T-cell (primary cell): ENCODE measurements at regions not wholly inside any gene's neighbourhood (a gene's known extent, or its start where the extent isn't known, plus 50 kb on each side); places are given as distances from the start of the nearest gene placed in this dataset.

ENCODE experiments used
- ATAC-seq, 4 experiments: fragments of 200-7000 bp in 3 of 4; fragments of 150-1000 bp in 1 of 4; cut with Tn5 transposase; replicated peaks in 1 of 4; 1 replicate in 3 of 4; 2 replicates in 1 of 4; pipeline ENCODE4 v1.10.0; 2021; ENCODE audit warnings: moderate library complexity in 3 of 4, mild to moderate bottlenecking in 2 of 4, moderate number of reproducible peaks in 1 of 4
- CTCF ChIA-PET, 2 donors: fragments of 300-600 bp; sonication (Branson Sonifier 250); formaldehyde crosslinking; loops; one replicate each; lab custom pipeline; 2022; ENCODE audit warnings: antibody characterized with exemption in 2 of 2; lab: Charles Lee
- POLR2A ChIA-PET, 2 donors: fragments of 300-600 bp; sonication (Branson Sonifier 250); formaldehyde crosslinking; loops; one replicate each; lab custom pipeline; 2022; ENCODE audit warnings: antibody characterized with exemption in 2 of 2; lab: Charles Lee
- DNase-seq, 35 experiments: peaks; one replicate each; pipeline versions ENCODE4 v3.0.0 to v3.0.0-alpha.2; 2013 to 2023
- H3K27ac ChIP-seq: one replicate; pipeline ENCODE4 v1.5.1; 2013; ENCODE audit warnings: low read length
- H3K27me3 ChIP-seq, 2 experiments: replicated peaks in 1 of 2; 1 replicate in 1 of 2; 2 replicates in 1 of 2; pipeline versions ENCODE4 v1.6.1 to v1.7.0; 2013; ENCODE audit warnings: low read length in 1 of 2, mixed read lengths in 1 of 2; ENCODE audit not compliant: control insufficient read depth in 2 of 2, insufficient read depth in 2 of 2; ENCODE audit errors: extremely low read depth in 1 of 2
- H3K36me3 ChIP-seq, 2 donors: 1 replicate in 1 of 2; 2 replicates in 1 of 2; pipeline versions ENCODE4 v1.6.1 to v1.7.0; 2013; ENCODE audit warnings: low read length in 1 of 2; ENCODE audit not compliant: control insufficient read depth in 2 of 2, insufficient read depth in 1 of 2; ENCODE audit errors: extremely low read depth in 1 of 2
- H3K4me1 ChIP-seq, 2 experiments: 1 replicate in 1 of 2; 2 replicates in 1 of 2; pipeline versions ENCODE4 v1.6.1 to v1.7.0; 2013; ENCODE audit warnings: low read length in 2 of 2, mixed read lengths in 1 of 2; ENCODE audit not compliant: insufficient read depth in 2 of 2, control insufficient read depth in 1 of 2; ENCODE audit errors: extremely low read depth in 1 of 2
- H3K4me3 ChIP-seq, 2 donors: 1 replicate in 1 of 2; 2 replicates in 1 of 2; pipeline versions ENCODE4 v1.5.1 to v1.7.0; 2013; ENCODE audit warnings: mild to moderate bottlenecking in 2 of 2, low read length in 1 of 2, moderate library complexity in 1 of 2; ENCODE audit not compliant: control insufficient read depth in 1 of 2; ENCODE audit errors: extremely low read depth in 1 of 2
- H3K9me3 ChIP-seq: 2 replicates; pipeline ENCODE4 v1.7.0; 2013
- H3K27ac Mint-ChIP-seq, 2 donors: one replicate each; pipeline ENCODE4 v1.8.0; 2020 to 2021; ENCODE audit warnings: mild to moderate bottlenecking in 2 of 2, mixed read lengths in 2 of 2
- H3K27me3 Mint-ChIP-seq, 2 donors: one replicate each; pipeline ENCODE4 v1.8.0; 2021 to 2022; ENCODE audit warnings: mixed read lengths in 2 of 2
- H3K36me3 Mint-ChIP-seq: one replicate; pipeline ENCODE4 v1.8.0; 2021; ENCODE audit warnings: mixed read lengths
- H3K4me1 Mint-ChIP-seq, 3 donors: one replicate each; pipeline ENCODE4 v1.8.0; 2020 to 2022; ENCODE audit warnings: mixed read lengths in 3 of 3, mild to moderate bottlenecking in 1 of 3
- H3K4me3 Mint-ChIP-seq, 3 donors: one replicate each; pipeline ENCODE4 v1.8.0; 2020 to 2022; ENCODE audit warnings: mild to moderate bottlenecking in 3 of 3, mixed read lengths in 3 of 3, moderate library complexity in 3 of 3
- H3K9me3 Mint-ChIP-seq, 3 donors: one replicate each; pipeline ENCODE4 v1.8.0; 2020 to 2022; ENCODE audit warnings: mixed read lengths in 3 of 3
- WGBS: methylation state at CpG from one replicate; pipeline ENCODE4 v1.1.5; 2013; ENCODE audit warnings: missing lambda C conversion rate; ENCODE audit not compliant: insufficient coverage; 5-methylcytosine and 5-hydroxymethylcytosine counted together

- no peak overlapping the region for H3K4me3 ChIP-seq
- peaks cover 0 to 23% (median 10%) of the 10 kb centered on the region in 3 donors for H3K4me1 Mint-ChIP-seq
- ATAC-seq = no peak
Measured at GRCh38 chr2:12070153-12070552, 323.7 kb downstream of the LPIN1 start.

GRCh38 chr2:12070581-12070980 is 324.1 kb downstream of the LPIN1 start:
- 83% methylated on average over 2 of the region's 4 CpGs for WGBS
- Mint-ChIP-seq H3K27ac (no peak overlapping the region), H3K27me3 (no peaks in the 10 kb centered on the region), H3K4me1 (peaks cover 0 to 23% (median 10%) of the 10 kb centered on the region in 3 donors), H3K4me3 (no peak overlapping the region), H3K9me3 (no peaks in the 10 kb centered on the region), H3K36me3 (no peaks in the 10 kb centered on the region)
- Histone ChIP-seq H3K27me3 (peaks cover 0 to 7% of the 10 kb centered on the region in 2 experiments), H3K27ac (no peak overlapping the region), H3K4me3 (no peak overlapping the region), H3K4me1 (peaks cover 0 to 6% of the 10 kb centered on the region in 2 experiments), H3K36me3 (no peaks in the 10 kb centered on the region), H3K9me3 (no peaks in the 10 kb centered on the region)
- DNase-seq (no peak), ATAC-seq (no peak)
- ChIA-PET CTCF (interaction anchor here in 1 of 2 donors (0.6 kb wide), 1 partner anchor 163 kb away, joined by 3 read pairs; no protein-coding TSS in a partner anchor), POLR2A (no interaction called here)

More at GRCh38 chr2:12070153-12070552, 323.7 kb downstream of the LPIN1 start:
- H3K9me3 ChIP-seq = no peaks in the 10 kb centered on the region
- ChIA-PET CTCF (no interaction called here), POLR2A (no interaction called here)
- WGBS = 0% methylated on average over 1 of the region's 2 CpGs
- Mint-ChIP-seq H3K27ac (no peak overlapping the region), H3K4me3 (no peak overlapping the region), H3K27me3 (no peaks in the 10 kb centered on the region), H3K36me3 (no peaks in the 10 kb centered on the region), H3K9me3 (no peaks in the 10 kb centered on the region)
- no peak overlapping the region for H3K27ac ChIP-seq
- H3K36me3 ChIP-seq = no peaks in the 10 kb centered on the region
- H3K4me1 ChIP-seq = peaks cover 0 to 10% of the 10 kb centered on the region in 2 experiments
- no peak for DNase-seq
- H3K27me3 ChIP-seq = peaks cover 0 to 7% of the 10 kb centered on the region in 2 experiments

DNA sequence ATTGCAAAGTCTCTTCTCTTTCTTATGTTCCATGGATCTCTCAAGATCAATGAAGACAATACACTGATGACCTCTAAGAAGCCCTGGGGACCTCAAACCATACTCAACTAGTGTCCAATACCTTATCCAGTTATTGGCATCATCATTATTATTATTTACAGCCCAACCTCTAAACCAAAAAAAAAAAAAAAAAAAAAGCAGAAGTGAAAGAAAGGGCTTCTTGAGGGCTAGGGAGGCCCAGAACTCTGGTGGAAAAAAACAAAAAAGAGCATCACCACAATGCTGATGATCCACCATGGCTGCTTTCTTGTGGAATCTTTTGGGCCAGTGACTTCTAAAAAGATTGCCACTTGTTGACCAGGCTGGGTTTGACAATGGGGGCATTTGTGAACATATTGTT is 324.9 kb downstream of the LPIN1 start:
- POLR2A ChIA-PET = interaction anchor here in 1 of 2 donors (0.6 kb wide), 1 partner anchor 9 kb away, joined by 4 read pairs; no protein-coding TSS in a partner anchor
- no peak overlapping the region for H3K4me3 Mint-ChIP-seq
- H3K4me1 Mint-ChIP-seq = peaks cover 0 to 21% (median 10%) of the 10 kb centered on the region in 3 donors
- no peaks in the 10 kb centered on the region for H3K27me3 Mint-ChIP-seq
- no peaks in the 10 kb centered on the region for H3K9me3 Mint-ChIP-seq
- Histone ChIP-seq H3K4me1 (peaks cover 0 to 4% of the 10 kb centered on the region in 2 experiments), H3K36me3 (no peaks in the 10 kb centered on the region), H3K27ac (no peak overlapping the region), H3K9me3 (no peaks in the 10 kb centered on the region), H3K27me3 (peaks cover 0 to 7% of the 10 kb centered on the region in 2 experiments), H3K4me3 (no peak overlapping the region)
- ATAC-seq (no peak), DNase-seq (no peak)
- no peaks in the 10 kb centered on the region for H3K36me3 Mint-ChIP-seq
- CTCF ChIA-PET = no interaction called here
- no peak overlapping the region for H3K27ac Mint-ChIP-seq

DNA sequence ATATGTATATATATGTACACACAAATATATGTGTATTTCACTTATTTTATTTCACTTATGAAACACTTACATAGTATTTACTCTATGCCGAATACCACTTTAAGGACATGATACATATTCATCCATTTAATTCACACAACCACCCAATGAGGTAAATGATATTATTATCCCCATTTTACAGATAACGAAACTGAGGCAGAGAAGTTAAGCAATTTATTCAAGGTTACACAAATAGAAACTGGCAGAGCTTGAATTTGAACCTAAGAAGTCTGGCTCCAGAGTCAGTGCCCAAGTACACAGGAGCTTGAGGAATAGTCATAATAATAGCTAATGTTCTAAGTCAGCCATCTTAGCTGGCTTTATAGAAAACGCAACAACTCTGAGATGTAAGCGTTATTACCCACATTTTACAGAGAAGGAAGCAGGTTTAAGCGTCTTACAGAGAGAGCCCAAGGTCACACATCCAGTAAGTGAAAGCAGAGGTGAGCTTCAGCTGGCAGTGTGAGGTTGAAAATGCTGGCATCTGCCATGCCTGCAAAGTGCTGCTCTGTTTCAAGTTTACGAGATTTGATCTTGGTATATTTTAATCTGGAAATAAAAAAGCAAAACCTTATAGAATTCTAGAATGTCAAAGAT is 326.9 kb downstream of the LPIN1 start:
- no peak overlapping the region for H3K4me3 ChIP-seq
- peak overlapping the region in 1 of 2 donors; percentile 6 for H3K27ac Mint-ChIP-seq
- H3K36me3 Mint-ChIP-seq = no peaks in the 10 kb centered on the region
- peaks cover 0 to 17% (median 8%) of the 10 kb centered on the region in 3 donors for H3K4me1 Mint-ChIP-seq
- H3K4me1 ChIP-seq = no peaks in the 10 kb centered on the region
- no peaks in the 10 kb centered on the region for H3K27me3 Mint-ChIP-seq
- H3K36me3 ChIP-seq = no peaks in the 10 kb centered on the region
- H3K27me3 ChIP-seq = no peaks in the 10 kb centered on the region
- WGBS = no CpG with 5 or more reads among the region's 6 CpGs
- ChIA-PET CTCF (no interaction called here), POLR2A (interaction anchor here (0.5 to 0.9 kb wide), 3 partner anchors 8 to 743 kb away, joined by 3 to 4 read pairs (median 3); no protein-coding TSS in a partner anchor)
- no peak overlapping the region for H3K27ac ChIP-seq
- DNase-seq (no peak), ATAC-seq (no peak)
- no peak overlapping the region for H3K4me3 Mint-ChIP-seq
- no peaks in the 10 kb centered on the region for H3K9me3 Mint-ChIP-seq
- no peaks in the 10 kb centered on the region for H3K9me3 ChIP-seq

DNA sequence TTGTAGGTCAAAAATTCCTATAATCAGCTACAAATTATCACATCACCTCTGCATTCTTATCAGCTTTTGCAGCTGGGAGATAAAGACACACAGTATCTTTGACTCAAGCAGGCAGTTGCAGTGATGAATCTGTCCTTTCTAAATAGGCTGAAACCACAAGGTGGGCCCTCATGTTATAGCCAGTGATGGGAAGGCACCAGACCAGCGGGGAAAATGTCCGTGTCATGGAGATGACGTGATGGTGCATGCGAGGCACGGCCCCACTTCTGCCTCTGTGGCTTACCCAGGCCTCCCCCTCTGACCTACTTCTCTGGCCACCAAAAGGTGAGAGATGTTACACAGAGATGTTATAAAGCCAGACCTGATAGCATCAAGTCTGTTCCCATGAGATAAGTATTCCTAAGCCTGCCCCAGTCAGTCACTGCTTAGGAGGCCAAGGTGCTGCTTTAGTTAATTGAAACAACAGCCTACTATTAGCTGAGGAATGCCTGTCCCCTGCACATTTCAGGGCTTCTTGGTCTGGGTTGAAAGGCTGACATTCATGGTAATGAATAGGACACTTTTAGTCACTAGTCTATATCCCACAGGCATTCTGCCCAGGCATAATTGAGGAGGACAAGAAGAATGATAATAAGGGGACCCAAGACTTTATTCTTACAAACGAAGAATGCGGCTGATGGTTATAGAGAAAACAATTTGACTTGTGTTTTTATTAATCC is 327.9 kb downstream of the LPIN1 start:
- Histone ChIP-seq H3K27ac (no peak overlapping the region), H3K4me3 (no peak overlapping the region), H3K9me3 (no peaks in the 10 kb centered on the region), H3K4me1 (no peaks in the 10 kb centered on the region), H3K27me3 (no peaks in the 10 kb centered on the region), H3K36me3 (no peaks in the 10 kb centered on the region)
- CTCF ChIA-PET = no interaction called here
- Mint-ChIP-seq H3K27ac (no peak overlapping the region), H3K4me1 (peaks cover 0 to 17% (median 8%) of the 10 kb centered on the region in 3 donors), H3K4me3 (no peak overlapping the region), H3K9me3 (no peaks in the 10 kb centered on the region), H3K36me3 (no peaks in the 10 kb centered on the region), H3K27me3 (no peaks in the 10 kb centered on the region)
- WGBS = 71% methylated on average over 4 of the region's 7 CpGs
- peak in 16 of 35 experiments; percentile 2 to 44 (median 17) for DNase-seq
- peak in 1 of 4 experiments; percentile 23 for ATAC-seq
- POLR2A ChIA-PET = no interaction called here

GRCh38 chr2:12074845-12075217 is 328.4 kb downstream of the LPIN1 start:
- Mint-ChIP-seq H3K27ac (no peak overlapping the region), H3K4me1 (peaks cover 0 to 17% (median 8%) of the 10 kb centered on the region in 3 donors), H3K4me3 (no peak overlapping the region), H3K36me3 (no peaks in the 10 kb centered on the region), H3K9me3 (no peaks in the 10 kb centered on the region), H3K27me3 (no peaks in the 10 kb centered on the region)
- H3K4me3 ChIP-seq = no peak overlapping the region
- ChIA-PET CTCF (no interaction called here), POLR2A (no interaction called here)
- H3K4me1 ChIP-seq = no peaks in the 10 kb centered on the region
- ATAC-seq (no peak), DNase-seq (no peak)
- no peaks in the 10 kb centered on the region for H3K27me3 ChIP-seq
- H3K27ac ChIP-seq = no peak overlapping the region
- H3K36me3 ChIP-seq = no peaks in the 10 kb centered on the region
- no CpG with 5 or more reads among the region's 2 CpGs for WGBS
- H3K9me3 ChIP-seq = no peaks in the 10 kb centered on the region
